ENCODE measurements at regions not wholly inside any gene's neighbourhood (a gene's known extent, or its start where the extent isn't known, plus 50 kb on each side); places are given as distances from the start of the nearest gene placed in this dataset.

GRCh38 chr6:163837691-163838431 lies 423.3 kb downstream of the QKI start (continued):
- 0 out of 4 replicates have a peak, but pooled peaks of 1 of the 2 experiments have one; percentile 34 for TF ChIP-seq MAZ (CRISPR knock-in tag; conservative IDR thresholded peaks at IDR 0.05 in 1 of 2, IDR thresholded peaks at IDR 0.05 in 1 of 2)
- TF ChIP-seq CXXC5 (CRISPR knock-in tag; IDR thresholded peaks at IDR 0.05), result peak; percentile 17; the same call in 1 of the 2 replicates
- TF ChIP-seq E2F6 (IDR thresholded peaks at IDR 0.05; ENCODE audit: borderline replicate concordance in 1 of 2, extremely low read depth in 1 of 2, insufficient read depth in 1 of 2, insufficient read length in 1 of 2, low read depth in 1 of 2, low read length in 1 of 2, poor library complexity in 1 of 2, severe bottlenecking in 1 of 2), result peak in 1 of 2 experiments; percentile 69
- TF ChIP-seq BHLHE40 (IDR thresholded peaks at IDR 0.05; ENCODE audit: low read length), result 0 out of 2 replicates have a peak, but pooled peaks have one; percentile 17

DNA sequence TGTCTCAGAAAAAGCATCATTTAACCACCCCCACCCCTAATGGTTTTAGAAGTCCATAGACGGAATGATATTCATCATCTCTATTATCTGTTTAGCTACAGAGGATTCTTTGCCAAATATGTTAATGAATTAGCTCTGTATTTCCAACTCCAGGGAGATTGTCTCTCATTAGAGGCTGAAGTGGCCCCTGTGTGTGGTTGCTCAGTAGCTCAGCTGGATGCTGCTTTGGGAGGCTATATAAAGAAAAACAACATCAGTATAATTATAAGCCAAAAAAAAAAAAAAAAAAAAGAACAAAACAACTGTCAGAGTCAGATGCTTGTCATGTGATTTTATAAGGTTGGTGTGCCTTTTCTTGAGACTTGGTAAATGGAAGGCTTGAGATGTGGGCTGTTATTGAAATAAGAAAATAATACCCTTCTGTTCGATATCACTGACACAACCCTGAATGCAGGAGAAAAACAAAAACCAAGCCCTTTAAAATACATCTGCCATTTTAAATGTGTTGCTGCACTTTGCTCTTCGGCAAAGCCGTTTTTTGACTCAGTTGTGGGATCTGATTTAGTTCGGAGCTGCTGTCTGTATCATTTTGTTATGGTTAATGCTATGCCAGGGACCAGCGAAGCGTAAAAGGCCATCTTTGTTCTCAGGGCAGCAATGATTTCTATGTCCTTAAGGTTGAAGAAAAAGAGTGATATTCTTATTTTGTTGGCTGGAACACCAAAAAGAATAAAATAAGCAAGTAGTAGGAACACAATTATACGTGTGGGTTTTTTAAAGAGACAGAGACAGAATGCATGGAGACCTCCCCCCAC lies 422.6 kb downstream of the QKI start:
- BruUV-seq (replicated peaks), result no TSS peak
- POLR2A ChIA-PET, result interaction anchor here (0.6 kb wide), 1 partner anchor 20 kb away, joined by 3 read pairs; no protein-coding TSS in a partner anchor
- ATAC-seq, result no peak
- CTCF ChIA-PET (ENCODE audit: low intra/inter-chr PET ratio), result no interaction called here
- in situ Hi-C loops (cut with MboI) (no loop called here), intact Hi-C loops (cut with micrococcal nuclease) (no loop called here)
- Histone ChIP-seq H2AFZ (ENCODE audit: low read depth, low read length) (0 out of 2 replicates have a peak overlapping the region, but pooled peaks have one; percentile 64), H3K27ac (ENCODE audit: extremely low read depth, low read depth, low read length) (no peak overlapping the region), H3K36me3 (ENCODE audit: control insufficient read depth, insufficient read depth, low read length) (no peaks in the 10 kb centered on the region), H3K9me1 (ENCODE audit: control insufficient read depth, insufficient read depth, low read length) (no peaks in the 10 kb centered on the region), H3K4me2 (ENCODE audit: insufficient read depth, low read length) (peak overlapping the region; percentile 54), H3K27me3 (ENCODE audit: control insufficient read depth in 2 of 2, insufficient read depth in 2 of 2, low read length in 2 of 2) (peaks cover 36 to 46% of the 10 kb centered on the region in 2 experiments), H4K20me1 (replicated peaks; ENCODE audit: control insufficient read depth, insufficient read depth, low read length) (no peaks in the 10 kb centered on the region), H3K79me2 (ENCODE audit: control insufficient read depth, insufficient read depth, low read length) (no peaks in the 10 kb centered on the region), H3K4me1 (replicated peaks in 1 of 2; ENCODE audit: control insufficient read depth in 2 of 2, insufficient read depth in 2 of 2, low read length in 2 of 2) (peaks cover 4 to 9% of the 10 kb centered on the region in 2 experiments; a peak in 2 of 5 replicates), H3K9ac (ENCODE audit: insufficient read depth in 1 of 2, low read depth in 2 of 2, low read length in 2 of 2) (no peak overlapping the region), H3K4me3 (no peak overlapping the region), H3K9me3 (replicated peaks; ENCODE audit: control insufficient read depth, insufficient read depth, low read depth, low read length) (peaks cover 4% of the 10 kb centered on the region; the same call in 1 of the 2 replicates)
- 8% methylated on average over 8 of the region's 8 CpGs for WGBS (ENCODE audit: insufficient coverage, low coverage, missing lambda C conversion rate)
- TF ChIP-seq ILK (tag; IDR thresholded peaks at IDR 0.05; ENCODE audit: borderline replicate concordance, low read depth) (no peak), ADNP (tag; IDR thresholded peaks at IDR 0.05) (no peak), ZNF445 (CRISPR knock-in tag; IDR thresholded peaks at IDR 0.05; ENCODE audit: low read depth) (no peak)
- TF ChIP-seq, protein P1, sequence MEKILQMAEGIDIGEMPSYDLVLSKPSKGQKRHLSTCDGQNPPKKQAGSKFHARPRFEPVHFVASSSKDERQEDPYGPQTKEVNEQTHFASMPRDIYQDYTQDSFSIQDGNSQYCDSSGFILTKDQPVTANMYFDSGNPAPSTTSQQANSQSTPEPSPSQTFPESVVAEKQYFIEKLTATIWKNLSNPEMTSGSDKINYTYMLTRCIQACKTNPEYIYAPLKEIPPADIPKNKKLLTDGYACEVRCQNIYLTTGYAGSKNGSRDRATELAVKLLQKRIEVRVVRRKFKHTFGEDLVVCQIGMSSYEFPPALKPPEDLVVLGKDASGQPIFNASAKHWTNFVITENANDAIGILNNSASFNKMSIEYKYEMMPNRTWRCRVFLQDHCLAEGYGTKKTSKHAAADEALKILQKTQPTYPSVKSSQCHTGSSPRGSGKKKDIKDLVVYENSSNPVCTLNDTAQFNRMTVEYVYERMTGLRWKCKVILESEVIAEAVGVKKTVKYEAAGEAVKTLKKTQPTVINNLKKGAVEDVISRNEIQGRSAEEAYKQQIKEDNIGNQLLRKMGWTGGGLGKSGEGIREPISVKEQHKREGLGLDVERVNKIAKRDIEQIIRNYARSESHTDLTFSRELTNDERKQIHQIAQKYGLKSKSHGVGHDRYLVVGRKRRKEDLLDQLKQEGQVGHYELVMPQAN (IDR thresholded peaks at IDR 0.05; ENCODE audit: borderline replicate concordance), result no peak
- no peak for DNase-seq (ENCODE audit: extremely low read depth in 1 of 4, low spot score in 3 of 4)
- no peak for FAIRE-seq

Measured in K562 (cell line).